ENCODE measurements at regions not wholly inside any gene's neighbourhood (a gene's known extent, or its start where the extent isn't known, plus 50 kb on each side); places are given as distances from the start of the nearest gene placed in this dataset.

GRCh38 chr9:71403106-71403505 is 281.7 kb upstream of the TRPM3 start:
- Histone ChIP-seq H3K27me3 (ENCODE audit: control insufficient read depth, insufficient read depth, low read length, poor library complexity, severe bottlenecking) (no peaks in the 10 kb centered on the region), H3K27ac (ENCODE audit: insufficient read depth, low read depth, low read length, poor library complexity, severe bottlenecking) (no peak overlapping the region), H3K4me1 (ENCODE audit: control insufficient read depth, insufficient read depth, low read length) (no peaks in the 10 kb centered on the region), H3K36me3 (ENCODE audit: control insufficient read depth, insufficient read depth, low read length) (no peaks in the 10 kb centered on the region), H3K4me3 (ENCODE audit: insufficient read depth, low read depth, low read length) (no peak overlapping the region), H3K9me3 (ENCODE audit: control insufficient read depth, low read length) (no peaks in the 10 kb centered on the region)
- 93 to 94% methylated on average over 1 of the region's 1 CpG for WGBS, 2 experiments

- Histone ChIP-seq H3K4me3 (ENCODE audit: insufficient read depth, low read depth, low read length) (no peak overlapping the region), H3K36me3 (ENCODE audit: control insufficient read depth, insufficient read depth, low read length) (no peaks in the 10 kb centered on the region), H3K4me1 (ENCODE audit: control insufficient read depth, insufficient read depth, low read length) (no peaks in the 10 kb centered on the region), H3K27me3 (ENCODE audit: control insufficient read depth, insufficient read depth, low read length, poor library complexity, severe bottlenecking) (no peaks in the 10 kb centered on the region), H3K27ac (ENCODE audit: insufficient read depth, low read depth, low read length, poor library complexity, severe bottlenecking) (no peak overlapping the region), H3K9me3 (ENCODE audit: control insufficient read depth, low read length) (no peaks in the 10 kb centered on the region)
- WGBS, 2 experiments = 88 to 90% methylated on average over 3 of the region's 3 CpGs
Measured at GRCh38 chr9:71393005-71393404, 271.6 kb upstream of the TRPM3 start.

- Histone ChIP-seq H3K4me1 (ENCODE audit: control insufficient read depth, insufficient read depth, low read length) (peaks cover 9% of the 10 kb centered on the region), H3K27me3 (ENCODE audit: control insufficient read depth, insufficient read depth, low read length, poor library complexity, severe bottlenecking) (no peaks in the 10 kb centered on the region), H3K36me3 (ENCODE audit: control insufficient read depth, insufficient read depth, low read length) (no peaks in the 10 kb centered on the region), H3K4me3 (ENCODE audit: insufficient read depth, low read depth, low read length) (no peak overlapping the region), H3K9me3 (ENCODE audit: control insufficient read depth, low read length) (no peaks in the 10 kb centered on the region), H3K27ac (ENCODE audit: insufficient read depth, low read depth, low read length, poor library complexity, severe bottlenecking) (no peak overlapping the region)
- WGBS, 2 experiments = 84 to 92% methylated on average over 4 of the region's 4 CpGs
Measured at GRCh38 chr9:71384343-71384742, 262.9 kb upstream of the TRPM3 start.

GRCh38 chr9:71383308-71383940 is 262.0 kb upstream of the TRPM3 start:
- no peak overlapping the region for H3K4me3 ChIP-seq (ENCODE audit: insufficient read depth, low read depth, low read length)
- no peaks in the 10 kb centered on the region for H3K27me3 ChIP-seq (ENCODE audit: control insufficient read depth, insufficient read depth, low read length, poor library complexity, severe bottlenecking)
- H3K27ac ChIP-seq (ENCODE audit: insufficient read depth, low read depth, low read length, poor library complexity, severe bottlenecking) = peak overlapping the region; percentile 41
- no peaks in the 10 kb centered on the region for H3K36me3 ChIP-seq (ENCODE audit: control insufficient read depth, insufficient read depth, low read length)
- H3K9me3 ChIP-seq (ENCODE audit: control insufficient read depth, low read length) = no peaks in the 10 kb centered on the region
- H3K4me1 ChIP-seq (ENCODE audit: control insufficient read depth, insufficient read depth, low read length) = peaks cover 9% of the 10 kb centered on the region

GRCh38 chr9:71368157-71368556 is 246.7 kb upstream of the TRPM3 start:
- Histone ChIP-seq H3K27ac (ENCODE audit: insufficient read depth, low read depth, low read length, poor library complexity, severe bottlenecking) (no peak overlapping the region), H3K27me3 (ENCODE audit: control insufficient read depth, insufficient read depth, low read length, poor library complexity, severe bottlenecking) (no peaks in the 10 kb centered on the region), H3K4me3 (ENCODE audit: insufficient read depth, low read depth, low read length) (no peak overlapping the region), H3K9me3 (ENCODE audit: control insufficient read depth, low read length) (no peaks in the 10 kb centered on the region), H3K4me1 (ENCODE audit: control insufficient read depth, insufficient read depth, low read length) (no peaks in the 10 kb centered on the region), H3K36me3 (ENCODE audit: control insufficient read depth, insufficient read depth, low read length) (no peaks in the 10 kb centered on the region)
- WGBS, 2 experiments = 8 to 9% methylated on average over 1 of the region's 1 CpG

- no peaks in the 10 kb centered on the region for H3K27me3 ChIP-seq (ENCODE audit: control insufficient read depth, insufficient read depth, low read length, poor library complexity, severe bottlenecking)
- no peak overlapping the region for H3K4me3 ChIP-seq (ENCODE audit: insufficient read depth, low read depth, low read length)
- no peaks in the 10 kb centered on the region for H3K36me3 ChIP-seq (ENCODE audit: control insufficient read depth, insufficient read depth, low read length)
- H3K9me3 ChIP-seq (ENCODE audit: control insufficient read depth, low read length) = no peaks in the 10 kb centered on the region
- H3K4me1 ChIP-seq (ENCODE audit: control insufficient read depth, insufficient read depth, low read length) = no peaks in the 10 kb centered on the region
- no peak overlapping the region for H3K27ac ChIP-seq (ENCODE audit: insufficient read depth, low read depth, low read length, poor library complexity, severe bottlenecking)
- WGBS, 2 experiments = 92 to 98% methylated on average over 2 of the region's 2 CpGs
Measured at GRCh38 chr9:71364186-71364955, 242.9 kb upstream of the TRPM3 start.

GRCh38 chr9:71363286-71363961 is 242.0 kb upstream of the TRPM3 start:
- H3K36me3 ChIP-seq (ENCODE audit: control insufficient read depth, insufficient read depth, low read length) = no peaks in the 10 kb centered on the region
- no peaks in the 10 kb centered on the region for H3K4me1 ChIP-seq (ENCODE audit: control insufficient read depth, insufficient read depth, low read length)
- 90% methylated on average over 2 to 3 of the region's 4 CpGs for WGBS, 2 experiments
- no peak overlapping the region for H3K4me3 ChIP-seq (ENCODE audit: insufficient read depth, low read depth, low read length)
- no peak overlapping the region for H3K27ac ChIP-seq (ENCODE audit: insufficient read depth, low read depth, low read length, poor library complexity, severe bottlenecking)
- H3K27me3 ChIP-seq (ENCODE audit: control insufficient read depth, insufficient read depth, low read length, poor library complexity, severe bottlenecking) = no peaks in the 10 kb centered on the region
- no peaks in the 10 kb centered on the region for H3K9me3 ChIP-seq (ENCODE audit: control insufficient read depth, low read length)

GRCh38 chr9:71361357-71361756 is 239.9 kb upstream of the TRPM3 start:
- 61 to 66% methylated on average over 2 of the region's 2 CpGs for WGBS, 2 experiments
- H3K36me3 ChIP-seq (ENCODE audit: control insufficient read depth, insufficient read depth, low read length) = no peaks in the 10 kb centered on the region
- H3K4me3 ChIP-seq (ENCODE audit: insufficient read depth, low read depth, low read length) = no peak overlapping the region
- H3K27me3 ChIP-seq (ENCODE audit: control insufficient read depth, insufficient read depth, low read length, poor library complexity, severe bottlenecking) = no peaks in the 10 kb centered on the region
- no peaks in the 10 kb centered on the region for H3K4me1 ChIP-seq (ENCODE audit: control insufficient read depth, insufficient read depth, low read length)
- H3K27ac ChIP-seq (ENCODE audit: insufficient read depth, low read depth, low read length, poor library complexity, severe bottlenecking) = no peak overlapping the region
- H3K9me3 ChIP-seq (ENCODE audit: control insufficient read depth, low read length) = no peaks in the 10 kb centered on the region

- H3K9me3 ChIP-seq (ENCODE audit: control insufficient read depth, low read length) = no peaks in the 10 kb centered on the region
- no peaks in the 10 kb centered on the region for H3K36me3 ChIP-seq (ENCODE audit: control insufficient read depth, insufficient read depth, low read length)
- no peaks in the 10 kb centered on the region for H3K4me1 ChIP-seq (ENCODE audit: control insufficient read depth, insufficient read depth, low read length)
- WGBS, 2 experiments = 84% methylated on average over 4 of the region's 4 CpGs
- H3K27ac ChIP-seq (ENCODE audit: insufficient read depth, low read depth, low read length, poor library complexity, severe bottlenecking) = no peak overlapping the region
- no peak overlapping the region for H3K4me3 ChIP-seq (ENCODE audit: insufficient read depth, low read depth, low read length)
- H3K27me3 ChIP-seq (ENCODE audit: control insufficient read depth, insufficient read depth, low read length, poor library complexity, severe bottlenecking) = no peaks in the 10 kb centered on the region
Measured at GRCh38 chr9:71357346-71357745, 235.9 kb upstream of the TRPM3 start.

GRCh38 chr9:71355884-71356283 is 234.5 kb upstream of the TRPM3 start:
- Histone ChIP-seq H3K4me1 (ENCODE audit: control insufficient read depth, insufficient read depth, low read length) (no peaks in the 10 kb centered on the region), H3K9me3 (ENCODE audit: control insufficient read depth, low read length) (no peaks in the 10 kb centered on the region), H3K27me3 (ENCODE audit: control insufficient read depth, insufficient read depth, low read length, poor library complexity, severe bottlenecking) (no peaks in the 10 kb centered on the region), H3K27ac (ENCODE audit: insufficient read depth, low read depth, low read length, poor library complexity, severe bottlenecking) (no peak overlapping the region), H3K36me3 (ENCODE audit: control insufficient read depth, insufficient read depth, low read length) (no peaks in the 10 kb centered on the region), H3K4me3 (ENCODE audit: insufficient read depth, low read depth, low read length) (no peak overlapping the region)
- WGBS, 2 experiments = 64 to 74% methylated on average over 4 of the region's 4 CpGs

Data from ectodermal cell (in vitro differentiated cells).